HepG2 (cell line): ENCODE measurements at regions not wholly inside any gene's neighbourhood (a gene's known extent, or its start where the extent isn't known, plus 50 kb on each side); places are given as distances from the start of the nearest gene placed in this dataset.

Experiments used
- BORCS8-MEF2B ChIP-seq: sonication (generic); formaldehyde crosslinking; IDR thresholded peaks from 2 replicates; pipeline ENCODE4 v1.8.0; 2022; ENCODE audit warnings: mild to moderate bottlenecking, missing genetic modification reagents
- CREB1 ChIP-seq, 2 experiments: fragments of 450-650 bp in 1 of 2; IDR thresholded peaks; 2 replicates each; pipeline ENCODE4 v1.6.1; 2016 to 2017; ENCODE audit warnings: control low read depth in 1 of 2, mild to moderate bottlenecking in 1 of 2, missing compliant biosample characterization in 1 of 2, missing genetic modification characterization in 1 of 2
- FOXA1 ChIP-seq, 2 experiments: fragments of 450-650 bp in 1 of 2; sonication (generic) in 1 of 2; formaldehyde crosslinking in 1 of 2; IDR thresholded peaks; 2 replicates each; pipeline versions ENCODE4 v1.4.0 to v1.6.1; 2016 to 2020; ENCODE audit warnings: missing genetic modification reagents in 1 of 2
- GPBP1L1 ChIP-seq: sonication (generic); formaldehyde crosslinking; IDR thresholded peaks from 2 replicates; pipeline ENCODE4 v1.5.0; 2020; ENCODE audit warnings: mild to moderate bottlenecking, missing genetic modification reagents
- HCFC1 ChIP-seq: fragments of 150-350 bp; IDR thresholded peaks from 2 replicates; pipeline ENCODE4 v1.6.1; 2014; ENCODE audit warnings: low read depth, low read length
- HNF4G ChIP-seq, 2 experiments: sonication (generic) in 1 of 2; formaldehyde crosslinking in 1 of 2; IDR thresholded peaks; 2 replicates each; pipeline versions ENCODE4 v1.4.0 to v1.6.1; 2011 to 2020; ENCODE audit warnings: borderline replicate concordance in 2 of 2, low read depth in 2 of 2, mild to moderate bottlenecking in 2 of 2, low read length in 1 of 2, missing genetic modification reagents in 1 of 2, moderate library complexity in 1 of 2
- HOXD1 ChIP-seq: sonication (generic); formaldehyde crosslinking; IDR thresholded peaks from 2 replicates; pipeline ENCODE4 v1.5.0; 2020; ENCODE audit warnings: missing genetic modification reagents
- MBD4 ChIP-seq: IDR thresholded peaks from 2 replicates; pipeline ENCODE4 v1.6.1; 2012; ENCODE audit warnings: low read length, inconsistent platforms, borderline replicate concordance
- MED1 ChIP-seq: sonication (generic); formaldehyde crosslinking; IDR thresholded peaks from 2 replicates; pipeline ENCODE4 v1.4.0; 2020; ENCODE audit warnings: missing genetic modification reagents
- MIER3 ChIP-seq: IDR thresholded peaks from 2 replicates; pipeline ENCODE4 v1.6.1; 2016; ENCODE audit warnings: missing compliant biosample characterization, borderline replicate concordance
- MZF1 ChIP-seq: sonication (generic); formaldehyde crosslinking; IDR thresholded peaks from 2 replicates; pipeline ENCODE4 v1.8.1; 2023; ENCODE audit warnings: mild to moderate bottlenecking, missing genetic modification reagents, borderline replicate concordance
- NKX3-1 ChIP-seq: sonication (generic); formaldehyde crosslinking; IDR thresholded peaks from 2 replicates; pipeline ENCODE4 v1.5.0; 2020; ENCODE audit warnings: missing genetic modification reagents
- PAWR ChIP-seq: sonication (generic); formaldehyde crosslinking; IDR thresholded peaks from 2 replicates; pipeline ENCODE4 v1.4.0; 2020; ENCODE audit warnings: missing genetic modification reagents, mild to moderate bottlenecking, borderline replicate concordance
- SUZ12 ChIP-seq: fragments of 150-350 bp; IDR thresholded peaks from 2 replicates; pipeline ENCODE4 v1.6.1; 2014; ENCODE audit warnings: low read depth, low read length
- THYN1 ChIP-seq: sonication (generic); formaldehyde crosslinking; IDR thresholded peaks from 2 replicates; pipeline ENCODE4 v1.8.1; 2023; ENCODE audit warnings: low read depth, mild to moderate bottlenecking, moderate library complexity, missing genetic modification reagents, borderline replicate concordance
- ZC3H13 ChIP-seq: sonication (generic); formaldehyde crosslinking; IDR thresholded peaks from 2 replicates; pipeline ENCODE4 v1.8.1; 2023; ENCODE audit warnings: mild to moderate bottlenecking, missing genetic modification reagents, moderate library complexity
- ZFP91 ChIP-seq: sonication (generic); formaldehyde crosslinking; IDR thresholded peaks from 2 replicates; pipeline ENCODE4 v1.9.0; 2022; ENCODE audit warnings: missing genetic modification reagents, mild to moderate bottlenecking, borderline replicate concordance
- ZNF124 ChIP-seq: sonication (generic); formaldehyde crosslinking; IDR thresholded peaks from 2 replicates; pipeline ENCODE4 v1.4.0; 2020; ENCODE audit warnings: missing genetic modification reagents
- ZNF207 ChIP-seq: fragments of 450-650 bp; IDR thresholded peaks from 2 replicates; pipeline ENCODE4 v1.6.1; 2016; ENCODE audit warnings: antibody characterized with exemption, borderline replicate concordance
- ZNF256 ChIP-seq: sonication (generic); formaldehyde crosslinking; conservative IDR thresholded peaks from 2 replicates; pipeline ENCODE4 v1.4.0; 2020; ENCODE audit warnings: missing genetic modification reagents
- ZNF317 ChIP-seq: sonication (generic); formaldehyde crosslinking; IDR thresholded peaks from 2 replicates; pipeline ENCODE4 v1.5.0; 2020; ENCODE audit warnings: mild to moderate bottlenecking, missing genetic modification reagents
- ZNF383 ChIP-seq: sonication (generic); formaldehyde crosslinking; IDR thresholded peaks from 2 replicates; pipeline ENCODE4 v1.4.0; 2020; ENCODE audit warnings: missing genetic modification reagents, mild to moderate bottlenecking, borderline replicate concordance
- ZNF616 ChIP-seq: sonication (generic); formaldehyde crosslinking; IDR thresholded peaks from 2 replicates; pipeline ENCODE4 v1.5.0; 2020; ENCODE audit warnings: low read depth, mild to moderate bottlenecking, missing genetic modification reagents
- ZNF720 ChIP-seq: sonication (generic); formaldehyde crosslinking; IDR thresholded peaks from 2 replicates; pipeline ENCODE4 v1.4.0; 2020; ENCODE audit warnings: missing genetic modification reagents
- ZSCAN25 ChIP-seq: sonication (generic); formaldehyde crosslinking; IDR thresholded peaks from 2 replicates; pipeline ENCODE4 v1.8.0; 2022; ENCODE audit warnings: mild to moderate bottlenecking, missing genetic modification reagents
- TF ChIP-seq, protein P1 (sequence below): IDR thresholded peaks from 2 replicates; pipeline ENCODE4 v1.6.1; 2016; ENCODE audit warnings: low read depth

DNA sequence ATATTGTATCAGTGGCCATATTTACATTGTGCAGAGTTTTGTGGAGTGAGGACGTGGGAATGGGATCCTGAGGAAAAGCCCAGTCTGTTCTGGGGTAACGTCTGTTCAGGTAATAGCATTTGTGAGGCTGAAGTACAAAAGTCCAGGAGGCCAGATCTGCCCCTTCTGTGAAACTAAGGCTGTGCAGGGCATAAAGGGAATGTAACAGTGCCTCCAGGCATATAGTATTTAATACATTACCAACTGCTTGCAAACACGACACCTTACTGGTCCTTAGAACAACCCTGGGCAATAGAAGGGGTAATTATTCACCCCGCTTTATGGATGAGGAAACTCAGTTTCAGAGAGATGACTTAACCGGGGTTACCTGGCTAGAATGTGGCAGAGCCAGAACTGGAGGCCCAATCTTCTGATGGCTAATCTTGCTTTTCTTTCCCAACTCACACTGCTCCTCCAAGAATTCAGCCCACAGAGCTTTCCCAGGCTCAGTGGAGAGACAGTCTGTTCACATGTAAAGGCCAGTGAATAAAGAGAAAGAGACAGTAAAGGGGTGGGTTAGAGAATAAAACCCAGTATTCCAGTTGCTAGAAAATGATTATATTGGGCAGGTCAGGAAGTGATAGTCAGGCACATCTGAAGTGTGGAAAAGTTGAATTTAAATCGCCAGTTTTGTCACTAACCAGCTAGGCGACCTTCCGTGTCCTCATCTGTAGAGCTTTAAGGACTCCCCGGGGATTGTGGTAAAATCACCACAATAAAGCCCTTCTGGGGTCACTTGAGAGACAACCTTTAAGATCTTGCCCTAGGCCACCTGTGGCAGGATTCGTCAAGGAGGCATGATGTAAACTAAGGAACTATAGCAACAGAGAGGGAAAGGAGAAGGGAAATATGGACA, 280.7 kb upstream of the CITED2 start (continued):
- TF ChIP-seq, protein P1, sequence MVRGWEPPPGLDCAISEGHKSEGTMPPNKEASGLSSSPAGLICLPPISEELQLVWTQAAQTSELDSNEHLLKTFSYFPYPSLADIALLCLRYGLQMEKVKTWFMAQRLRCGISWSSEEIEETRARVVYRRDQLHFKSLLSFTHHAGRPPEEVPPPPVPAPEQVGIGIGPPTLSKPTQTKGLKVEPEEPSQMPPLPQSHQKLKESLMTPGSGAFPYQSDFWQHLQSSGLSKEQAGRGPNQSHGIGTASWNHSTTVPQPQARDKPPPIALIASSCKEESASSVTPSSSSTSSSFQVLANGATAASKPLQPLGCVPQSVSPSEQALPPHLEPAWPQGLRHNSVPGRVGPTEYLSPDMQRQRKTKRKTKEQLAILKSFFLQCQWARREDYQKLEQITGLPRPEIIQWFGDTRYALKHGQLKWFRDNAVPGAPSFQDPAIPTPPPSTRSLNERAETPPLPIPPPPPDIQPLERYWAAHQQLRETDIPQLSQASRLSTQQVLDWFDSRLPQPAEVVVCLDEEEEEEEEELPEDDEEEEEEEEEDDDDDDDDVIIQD (CRISPR knock-in tag) = peak; percentile 20; the same call in 1 of the 2 replicates
- TF ChIP-seq THYN1 (CRISPR knock-in tag) = no peak
- TF ChIP-seq ZNF720 (CRISPR knock-in tag) = no peak
- no peak for TF ChIP-seq MIER3 (CRISPR knock-in tag)
- 0 out of 2 replicates have a peak, but pooled peaks have one; percentile 19 for TF ChIP-seq HNF4G (IDR thresholded peaks at IDR 0.05; ENCODE audit: borderline replicate concordance, low read depth, low read length)
- TF ChIP-seq HNF4G (CRISPR knock-in tag; IDR thresholded peaks at IDR 0.05; ENCODE audit: borderline replicate concordance, low read depth) = no peak
- no peak for TF ChIP-seq NKX3-1 (CRISPR knock-in tag)
- no peak for TF ChIP-seq ZNF207
- TF ChIP-seq BORCS8-MEF2B (CRISPR knock-in tag) = no peak
- TF ChIP-seq MZF1 (CRISPR knock-in tag) = no peak
- TF ChIP-seq ZC3H13 (CRISPR knock-in tag) = no peak
- TF ChIP-seq FOXA1 (IDR thresholded peaks at IDR 0.05) = no peak
- TF ChIP-seq FOXA1 (CRISPR knock-in tag; IDR thresholded peaks at IDR 0.05) = 0 out of 2 replicates have a peak, but pooled peaks have one; percentile 9
- TF ChIP-seq ZSCAN25 = no peak
- TF ChIP-seq ZNF317 (CRISPR knock-in tag) = no peak
- no peak for TF ChIP-seq PAWR (CRISPR knock-in tag)
- no peak for TF ChIP-seq HOXD1 (CRISPR knock-in tag)
- TF ChIP-seq ZNF383 (CRISPR knock-in tag) = no peak
- no peak for TF ChIP-seq SUZ12
- TF ChIP-seq ZFP91 (CRISPR knock-in tag) = no peak
- no peak for TF ChIP-seq ZNF124 (CRISPR knock-in tag)
- TF ChIP-seq MBD4 = no peak
- TF ChIP-seq MED1 (CRISPR knock-in tag) = no peak
- TF ChIP-seq ZNF616 (CRISPR knock-in tag) = no peak
- no peak for TF ChIP-seq ZNF256
- no peak for TF ChIP-seq GPBP1L1 (CRISPR knock-in tag)
- TF ChIP-seq CREB1 (IDR thresholded peaks at IDR 0.05) = no peak
- peak; percentile 40; the same call in 1 of the 2 replicates for TF ChIP-seq CREB1 (CRISPR knock-in tag; IDR thresholded peaks at IDR 0.05)
- TF ChIP-seq HCFC1 = no peak
